ENCODE measurements at regions not wholly inside any gene's neighbourhood (a gene's known extent, or its start where the extent isn't known, plus 50 kb on each side); places are given as distances from the start of the nearest gene placed in this dataset.

DNA sequence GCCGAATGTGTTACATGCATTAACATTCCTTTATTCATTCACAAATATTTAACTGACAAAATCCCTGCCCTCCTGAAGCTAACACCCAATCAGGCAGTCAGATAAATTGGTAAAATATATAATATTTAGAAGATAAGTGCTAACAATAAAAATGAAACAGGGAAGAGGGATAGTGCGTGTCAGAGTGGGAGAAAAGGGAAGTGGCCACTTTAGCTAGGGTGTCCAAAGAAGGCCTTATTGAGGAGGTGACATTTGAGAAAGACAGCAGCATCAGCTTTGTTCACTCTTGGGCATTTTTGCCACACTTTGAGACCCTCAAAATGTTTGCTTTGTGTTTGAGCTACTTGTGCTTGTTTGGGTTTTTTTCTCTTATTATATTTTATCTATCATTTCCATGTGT lies 317.8 kb downstream of the SNX13 start:
- TF ChIP-seq, protein P1, sequence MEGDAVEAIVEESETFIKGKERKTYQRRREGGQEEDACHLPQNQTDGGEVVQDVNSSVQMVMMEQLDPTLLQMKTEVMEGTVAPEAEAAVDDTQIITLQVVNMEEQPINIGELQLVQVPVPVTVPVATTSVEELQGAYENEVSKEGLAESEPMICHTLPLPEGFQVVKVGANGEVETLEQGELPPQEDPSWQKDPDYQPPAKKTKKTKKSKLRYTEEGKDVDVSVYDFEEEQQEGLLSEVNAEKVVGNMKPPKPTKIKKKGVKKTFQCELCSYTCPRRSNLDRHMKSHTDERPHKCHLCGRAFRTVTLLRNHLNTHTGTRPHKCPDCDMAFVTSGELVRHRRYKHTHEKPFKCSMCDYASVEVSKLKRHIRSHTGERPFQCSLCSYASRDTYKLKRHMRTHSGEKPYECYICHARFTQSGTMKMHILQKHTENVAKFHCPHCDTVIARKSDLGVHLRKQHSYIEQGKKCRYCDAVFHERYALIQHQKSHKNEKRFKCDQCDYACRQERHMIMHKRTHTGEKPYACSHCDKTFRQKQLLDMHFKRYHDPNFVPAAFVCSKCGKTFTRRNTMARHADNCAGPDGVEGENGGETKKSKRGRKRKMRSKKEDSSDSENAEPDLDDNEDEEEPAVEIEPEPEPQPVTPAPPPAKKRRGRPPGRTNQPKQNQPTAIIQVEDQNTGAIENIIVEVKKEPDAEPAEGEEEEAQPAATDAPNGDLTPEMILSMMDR (IDR thresholded peaks at IDR 0.05) = no peak
- TF ChIP-seq POLR2AphosphoS5 (IDR thresholded peaks at IDR 0.05; ENCODE audit: insufficient read depth in 1 of 2, low read depth in 1 of 2) (no peak), POLR2A (IDR thresholded peaks at IDR 0.05) (no peak)
- H3K9me3 ChIP-seq = no peaks in the 10 kb centered on the region
- peaks cover 9% of the 10 kb centered on the region for H3K4me1 ChIP-seq
- H3K27me3 ChIP-seq = no peaks in the 10 kb centered on the region
- no peak for DNase-seq (ENCODE audit: extremely low spot score in 2 of 2)
- intact Hi-C loops (cut with DNase I) = no loop called here
- H3K4me3 ChIP-seq = no peak overlapping the region
- H3K27ac ChIP-seq = no peak overlapping the region
- no peaks in the 10 kb centered on the region for H3K36me3 ChIP-seq

DNA sequence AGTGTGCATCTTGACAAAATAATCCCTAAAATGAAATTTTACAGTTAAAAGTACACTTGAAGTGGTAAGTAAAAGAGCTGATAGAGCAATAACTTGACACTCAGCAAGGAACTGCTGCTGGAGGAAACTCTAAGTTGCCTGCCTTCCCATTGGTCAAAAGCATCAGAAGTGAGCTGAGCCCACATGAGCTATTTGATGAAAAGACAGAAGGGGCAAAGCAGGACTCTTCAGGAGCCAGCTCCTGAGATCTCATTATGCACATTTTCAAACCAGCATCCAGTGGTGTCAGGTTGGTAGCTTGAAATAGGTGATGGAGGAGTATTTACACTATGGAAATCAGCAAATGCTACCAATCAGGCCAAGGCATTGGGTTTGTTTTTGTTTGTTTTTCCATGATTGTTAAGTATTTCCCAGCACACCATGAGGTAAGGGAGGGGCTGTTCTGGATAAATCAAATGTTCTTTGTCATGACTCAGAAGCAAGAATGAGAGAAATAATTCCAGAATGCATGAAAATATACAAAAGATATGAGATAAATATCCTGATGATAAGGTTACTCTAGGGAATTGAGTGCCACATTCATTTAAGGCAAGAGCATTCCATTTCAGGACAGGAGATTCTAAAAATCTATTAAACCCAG lies 316.6 kb downstream of the SNX13 start:
- Histone ChIP-seq H3K36me3 (no peaks in the 10 kb centered on the region), H3K27me3 (no peaks in the 10 kb centered on the region), H3K9me3 (no peaks in the 10 kb centered on the region), H3K4me3 (no peak overlapping the region), H3K4me1 (peaks cover 9% of the 10 kb centered on the region), H3K27ac (no peak overlapping the region)
- DNase-seq (ENCODE audit: extremely low spot score in 2 of 2) = no peak
- intact Hi-C loops (cut with DNase I) = no loop called here
- no peak for TF ChIP-seq POLR2A (IDR thresholded peaks at IDR 0.05)
- TF ChIP-seq, protein P1 (IDR thresholded peaks at IDR 0.05) = no peak
- TF ChIP-seq POLR2AphosphoS5 (IDR thresholded peaks at IDR 0.05; ENCODE audit: insufficient read depth in 1 of 2, low read depth in 1 of 2) = no peak

DNA sequence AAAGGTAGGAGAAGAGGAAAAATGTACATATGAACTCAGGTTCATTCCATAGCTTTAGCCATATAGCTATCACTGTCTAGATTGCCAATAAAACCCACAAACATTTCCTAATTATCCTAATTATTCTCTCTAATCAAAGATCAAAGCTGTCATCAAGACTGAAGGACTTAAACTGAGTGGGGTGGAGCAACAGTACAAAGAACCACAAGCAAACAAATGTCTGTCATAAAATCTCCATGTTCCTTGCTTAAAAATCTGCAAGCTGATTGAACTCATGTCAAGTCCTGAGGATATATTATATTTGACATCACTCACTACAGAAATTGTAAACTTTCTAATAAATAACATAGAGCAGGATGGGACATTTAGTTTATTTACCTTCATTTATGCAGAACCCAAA lies 315.9 kb downstream of the SNX13 start:
- Histone ChIP-seq H3K4me1 (peaks cover 9% of the 10 kb centered on the region), H3K36me3 (no peaks in the 10 kb centered on the region), H3K27ac (no peak overlapping the region), H3K4me3 (no peak overlapping the region), H3K9me3 (no peaks in the 10 kb centered on the region), H3K27me3 (no peaks in the 10 kb centered on the region)
- no peak for DNase-seq (ENCODE audit: extremely low spot score in 2 of 2)
- intact Hi-C loops (cut with DNase I) = no loop called here
- TF ChIP-seq POLR2AphosphoS5 (IDR thresholded peaks at IDR 0.05; ENCODE audit: insufficient read depth in 1 of 2, low read depth in 1 of 2) (no peak), POLR2A (IDR thresholded peaks at IDR 0.05) (no peak)
- TF ChIP-seq, protein P1 (IDR thresholded peaks at IDR 0.05) = no peak

DNA sequence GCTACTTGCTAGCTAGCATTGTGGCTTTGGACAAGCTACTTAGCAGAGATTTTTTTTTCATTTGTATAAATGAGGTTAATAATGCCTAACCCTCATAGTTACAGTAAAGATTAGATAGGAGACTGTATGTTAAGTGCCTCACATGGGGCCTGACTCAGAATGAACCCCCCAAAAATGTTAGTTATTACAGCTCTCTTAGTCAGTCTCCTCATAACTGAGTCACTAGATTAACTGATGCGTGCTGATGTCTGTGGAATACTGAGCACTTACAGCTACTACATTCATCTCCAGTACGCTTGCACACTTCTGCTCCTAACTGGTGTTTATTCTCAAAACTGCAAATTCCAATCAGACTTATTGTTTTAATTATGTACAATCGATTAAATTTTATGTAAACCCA lies 315.3 kb downstream of the SNX13 start:
- Histone ChIP-seq H3K36me3 (no peaks in the 10 kb centered on the region), H3K4me3 (no peak overlapping the region), H3K4me1 (peaks cover 9% of the 10 kb centered on the region), H3K27ac (no peak overlapping the region), H3K27me3 (no peaks in the 10 kb centered on the region), H3K9me3 (no peaks in the 10 kb centered on the region)
- TF ChIP-seq POLR2AphosphoS5 (IDR thresholded peaks at IDR 0.05; ENCODE audit: insufficient read depth in 1 of 2, low read depth in 1 of 2) (no peak), POLR2A (IDR thresholded peaks at IDR 0.05) (no peak)
- TF ChIP-seq, protein P1 (IDR thresholded peaks at IDR 0.05) = no peak
- DNase-seq (ENCODE audit: extremely low spot score in 2 of 2) = no peak
- intact Hi-C loops (cut with DNase I) = no loop called here

DNA sequence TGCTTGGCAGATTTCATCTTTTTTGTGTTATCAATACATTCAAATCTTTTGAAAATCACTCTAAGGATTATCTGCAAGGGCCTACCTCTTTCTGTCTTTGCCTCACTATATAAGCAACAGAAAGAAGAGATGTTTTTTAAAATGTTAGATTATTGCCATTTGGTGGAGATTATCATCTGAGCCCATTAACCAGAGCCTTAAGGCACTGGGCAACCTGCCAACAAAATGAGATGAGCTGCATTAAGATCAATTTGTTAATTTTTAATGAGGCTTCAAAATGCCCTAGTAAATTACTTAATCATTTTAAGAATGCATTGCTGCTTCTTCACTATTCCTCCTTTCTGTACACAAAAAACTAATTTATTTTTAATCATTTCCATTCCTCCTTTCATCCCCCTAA lies 314.1 kb downstream of the SNX13 start:
- TF ChIP-seq POLR2A (IDR thresholded peaks at IDR 0.05) = no peak
- Histone ChIP-seq H3K27me3 (no peaks in the 10 kb centered on the region), H3K4me1 (peaks cover 9% of the 10 kb centered on the region), H3K36me3 (no peaks in the 10 kb centered on the region), H3K9me3 (no peaks in the 10 kb centered on the region), H3K4me3 (no peak overlapping the region), H3K27ac (no peak overlapping the region)
- DNase-seq (ENCODE audit: extremely low spot score in 2 of 2) = no peak
- intact Hi-C loops (cut with DNase I) = no loop called here

Measured in vagina (tissue), 2 donors.